ENCODE measurements at regions not wholly inside any gene's neighbourhood (a gene's known extent, or its start where the extent isn't known, plus 50 kb on each side); places are given as distances from the start of the nearest gene placed in this dataset.

- Mint-ChIP-seq H3K27ac (no peak overlapping the region), H3K4me1 (no peaks in the 10 kb centered on the region), H3K36me3 (no peaks in the 10 kb centered on the region), H3K4me3 (no peak overlapping the region), H3K9me3 (peaks cover 13% of the 10 kb centered on the region)
- ATAC-seq: no peak
- no peak for DNase-seq (ENCODE audit: low spot score in 2 of 2)
These were observed 330.6 kb upstream of the IMPG1 start for GRCh38 chr6:76403064-76403463.

GRCh38 chr6:76397966-76398365 lies 325.5 kb upstream of the IMPG1 start:
- no peaks in the 10 kb centered on the region for H3K36me3 Mint-ChIP-seq
- H3K27ac Mint-ChIP-seq: no peak overlapping the region
- DNase-seq (ENCODE audit: low spot score in 2 of 2) (no peak), ATAC-seq (no peak)
- H3K4me3 Mint-ChIP-seq: no peak overlapping the region
- no peaks in the 10 kb centered on the region for H3K4me1 Mint-ChIP-seq
- peaks cover 10% of the 10 kb centered on the region for H3K9me3 Mint-ChIP-seq

- ATAC-seq: no peak
- H3K36me3 Mint-ChIP-seq: no peaks in the 10 kb centered on the region
- no peak overlapping the region for H3K27ac Mint-ChIP-seq
- peaks cover 22% of the 10 kb centered on the region for H3K9me3 Mint-ChIP-seq
- H3K4me1 Mint-ChIP-seq: no peaks in the 10 kb centered on the region
- DNase-seq (ENCODE audit: low spot score in 2 of 2): no peak
- no peak overlapping the region for H3K4me3 Mint-ChIP-seq
These were observed 309.7 kb upstream of the IMPG1 start for GRCh38 chr6:76382201-76382600.

GRCh38 chr6:76381612-76382011 lies 309.1 kb upstream of the IMPG1 start:
- ATAC-seq (no peak), DNase-seq (ENCODE audit: low spot score in 2 of 2) (no peak)
- Mint-ChIP-seq H3K36me3 (no peaks in the 10 kb centered on the region), H3K27ac (no peak overlapping the region), H3K4me3 (no peak overlapping the region), H3K9me3 (peaks cover 22% of the 10 kb centered on the region), H3K4me1 (no peaks in the 10 kb centered on the region)

GRCh38 chr6:76351275-76351674 lies 278.8 kb upstream of the IMPG1 start:
- DNase-seq (ENCODE audit: low spot score in 2 of 2) (no peak), ATAC-seq (no peak)
- Mint-ChIP-seq H3K27ac (no peak overlapping the region), H3K4me3 (no peak overlapping the region), H3K4me1 (no peaks in the 10 kb centered on the region), H3K9me3 (peaks cover 2% of the 10 kb centered on the region), H3K36me3 (no peaks in the 10 kb centered on the region)

GRCh38 chr6:76347539-76347938 lies 275.1 kb upstream of the IMPG1 start:
- ATAC-seq: no peak
- H3K4me3 Mint-ChIP-seq: no peak overlapping the region
- no peak for DNase-seq (ENCODE audit: low spot score in 2 of 2)
- H3K4me1 Mint-ChIP-seq: no peaks in the 10 kb centered on the region
- H3K9me3 Mint-ChIP-seq: peaks cover 12% of the 10 kb centered on the region
- H3K36me3 Mint-ChIP-seq: no peaks in the 10 kb centered on the region
- no peak overlapping the region for H3K27ac Mint-ChIP-seq

- no peaks in the 10 kb centered on the region for H3K4me1 Mint-ChIP-seq
- ATAC-seq (no peak), DNase-seq (ENCODE audit: low spot score in 2 of 2) (no peak)
- no peak overlapping the region for H3K27ac Mint-ChIP-seq
- H3K36me3 Mint-ChIP-seq: no peaks in the 10 kb centered on the region
- peaks cover 16% of the 10 kb centered on the region for H3K9me3 Mint-ChIP-seq
- H3K4me3 Mint-ChIP-seq: no peak overlapping the region
These were observed 270.2 kb upstream of the IMPG1 start for GRCh38 chr6:76342611-76343160.

GRCh38 chr6:76330031-76330430 lies 257.6 kb upstream of the IMPG1 start:
- ATAC-seq (no peak), DNase-seq (ENCODE audit: low spot score in 2 of 2) (no peak)
- H3K4me3 Mint-ChIP-seq: no peak overlapping the region
- H3K9me3 Mint-ChIP-seq: peaks cover 21% of the 10 kb centered on the region
- H3K4me1 Mint-ChIP-seq: no peaks in the 10 kb centered on the region
- H3K36me3 Mint-ChIP-seq: no peaks in the 10 kb centered on the region
- no peak overlapping the region for H3K27ac Mint-ChIP-seq

- H3K27ac Mint-ChIP-seq: no peak overlapping the region
- H3K4me1 Mint-ChIP-seq: no peaks in the 10 kb centered on the region
- H3K4me3 Mint-ChIP-seq: no peak overlapping the region
- ATAC-seq (no peak), DNase-seq (ENCODE audit: low spot score in 2 of 2) (no peak)
- no peaks in the 10 kb centered on the region for H3K36me3 Mint-ChIP-seq
- H3K9me3 Mint-ChIP-seq: peaks cover 17% of the 10 kb centered on the region
These were observed 254.4 kb upstream of the IMPG1 start for GRCh38 chr6:76326871-76327270.
